ENCODE measurements at regions not wholly inside any gene's neighbourhood (a gene's known extent, or its start where the extent isn't known, plus 50 kb on each side); places are given as distances from the start of the nearest gene placed in this dataset.

DNA sequence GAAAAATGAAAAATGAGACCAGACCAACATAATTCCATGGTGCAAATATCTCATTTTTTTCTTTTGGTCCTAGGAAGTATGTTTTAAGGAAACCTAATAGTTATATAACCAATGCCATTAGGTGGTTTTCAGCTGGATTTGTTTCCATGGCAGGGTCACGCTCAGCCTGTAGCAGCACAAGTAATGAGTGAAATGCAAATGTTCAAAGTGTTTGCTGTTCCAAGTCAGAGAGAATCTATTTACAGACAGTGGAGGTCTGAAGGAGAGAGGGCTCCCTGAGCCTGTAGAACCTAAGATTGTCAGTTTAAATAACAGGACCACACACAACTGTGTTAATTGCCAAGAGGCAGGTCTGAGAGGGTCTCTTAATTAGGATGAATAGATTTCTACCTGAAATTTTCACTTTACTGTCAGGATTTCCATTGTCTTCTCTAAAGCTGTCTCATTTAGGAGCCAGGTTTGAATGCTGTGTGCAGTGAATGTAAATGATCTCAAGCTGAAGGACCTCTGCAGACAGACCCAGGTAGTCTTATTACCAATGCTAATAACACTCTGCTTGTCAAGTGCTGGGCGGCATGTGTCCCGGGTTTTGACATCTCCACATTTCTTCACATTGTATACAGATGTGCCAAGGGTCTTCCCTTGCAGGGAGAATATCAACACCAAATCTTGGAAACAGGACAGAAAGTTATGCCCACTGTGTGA, 317.3 kb upstream of the NECTIN3 start:
- no peak for TF ChIP-seq CTCF (IDR thresholded peaks at IDR 0.05; ENCODE audit: insufficient read depth, low read depth, low read length, missing control alignments)
- DNase-seq (ENCODE audit: low read depth), result no peak
- no peak overlapping the region for H3K4me3 ChIP-seq (ENCODE audit: low read length)

- TF ChIP-seq CTCF (IDR thresholded peaks at IDR 0.05; ENCODE audit: insufficient read depth, low read depth, low read length, missing control alignments), result no peak
- H3K4me3 ChIP-seq (ENCODE audit: low read length), result no peak overlapping the region
- DNase-seq (ENCODE audit: low read depth), result no peak
Observed at GRCh38 chr3:110755345-110755744, 316.3 kb upstream of the NECTIN3 start.

GRCh38 chr3:110756705-110757104, 314.9 kb upstream of the NECTIN3 start:
- no peak overlapping the region for H3K4me3 ChIP-seq (ENCODE audit: low read length)
- DNase-seq (ENCODE audit: low read depth), result no peak
- TF ChIP-seq CTCF (IDR thresholded peaks at IDR 0.05; ENCODE audit: insufficient read depth, low read depth, low read length, missing control alignments), result no peak

DNA sequence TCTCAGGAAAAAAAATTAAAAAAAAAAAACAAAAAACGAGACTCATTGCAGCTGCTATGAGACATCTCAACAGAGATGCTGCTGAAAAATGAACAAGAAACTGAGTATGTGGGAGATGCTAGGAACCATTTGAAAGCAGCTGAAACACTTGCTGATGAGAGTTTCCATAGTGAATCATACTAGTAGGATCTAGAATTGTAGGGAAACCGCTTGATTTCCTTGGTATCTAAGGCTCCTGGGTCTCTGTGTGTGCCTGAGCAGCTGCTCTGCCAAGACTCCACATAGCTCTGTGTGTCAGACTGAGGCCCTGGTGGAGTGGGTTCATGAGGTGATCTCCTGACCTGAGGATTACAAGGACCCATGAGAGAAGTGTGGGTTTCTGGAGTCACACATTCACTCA, 313.4 kb upstream of the NECTIN3 start:
- no peak overlapping the region for H3K4me3 ChIP-seq (ENCODE audit: low read length)
- no peak for DNase-seq (ENCODE audit: low read depth)
- TF ChIP-seq CTCF (IDR thresholded peaks at IDR 0.05; ENCODE audit: insufficient read depth, low read depth, low read length, missing control alignments), result no peak

- DNase-seq (ENCODE audit: low read depth), result no peak
- TF ChIP-seq CTCF (IDR thresholded peaks at IDR 0.05; ENCODE audit: insufficient read depth, low read depth, low read length, missing control alignments), result no peak
- no peak overlapping the region for H3K4me3 ChIP-seq (ENCODE audit: low read length)
Observed at GRCh38 chr3:110767156-110767555, 304.5 kb upstream of the NECTIN3 start.

DNA sequence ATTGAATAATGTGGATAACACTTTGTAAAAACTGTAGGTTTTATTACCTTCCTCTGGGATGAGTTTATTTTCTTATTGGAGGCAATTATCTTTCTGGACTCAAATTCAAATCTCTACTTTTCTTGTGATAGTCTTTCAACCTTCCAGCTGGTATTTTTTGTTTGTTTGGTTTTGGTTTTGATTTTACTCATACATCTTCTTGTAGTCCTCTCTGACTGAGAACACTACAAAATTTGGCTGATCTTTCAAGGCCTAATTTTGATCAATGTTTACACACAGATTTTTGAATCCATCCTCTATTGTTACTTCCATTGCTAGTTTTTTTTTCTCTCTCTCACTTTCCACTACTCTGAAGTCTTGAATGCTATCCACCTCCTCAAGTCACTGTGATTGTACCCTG, 303.8 kb upstream of the NECTIN3 start:
- DNase-seq (ENCODE audit: low read depth), result no peak
- H3K4me3 ChIP-seq (ENCODE audit: low read length), result no peak overlapping the region
- no peak for TF ChIP-seq CTCF (IDR thresholded peaks at IDR 0.05; ENCODE audit: insufficient read depth, low read depth, low read length, missing control alignments)

- TF ChIP-seq CTCF (IDR thresholded peaks at IDR 0.05; ENCODE audit: insufficient read depth, low read depth, low read length, missing control alignments), result no peak
- no peak overlapping the region for H3K4me3 ChIP-seq (ENCODE audit: low read length)
- peak; percentile 78 for DNase-seq (ENCODE audit: low read depth)
Observed at GRCh38 chr3:110773413-110773954, 298.1 kb upstream of the NECTIN3 start.

All from epithelial cell of esophagus (primary cell).